Activated T-cell treated with anti-CD3 and anti-CD28 coated beads, Interleukin-2, amount 50 U/mL, for 24 hours (primary cell): ENCODE measurements at regions not wholly inside any gene's neighbourhood (a gene's known extent, or its start where the extent isn't known, plus 50 kb on each side); places are given as distances from the start of the nearest gene placed in this dataset.
"Not testable (repeated sequence)": the region's sequence is repeated elsewhere in the genome, so short reads cannot be mapped to it uniquely, and the experiment has no call there.

ENCODE experiments used
- DNase-seq: peaks from one replicate; pipeline ENCODE4 v3.0.0-alpha.2; 2020
- H3K27ac Mint-ChIP-seq: 2 replicates; pipeline ENCODE4 v1.8.0; 2020; ENCODE audit warnings: mild to moderate bottlenecking, mixed read lengths
- H3K27me3 Mint-ChIP-seq: 2 replicates; pipeline ENCODE4 v1.8.0; 2020; ENCODE audit warnings: mixed read lengths
- H3K36me3 Mint-ChIP-seq: 2 replicates; pipeline ENCODE4 v1.8.0; 2020; ENCODE audit warnings: low read depth, mixed read lengths
- H3K4me1 Mint-ChIP-seq: 2 replicates; pipeline ENCODE4 v1.8.0; 2020; ENCODE audit warnings: low read depth, mixed read lengths
- H3K4me3 Mint-ChIP-seq: 2 replicates; pipeline ENCODE4 v1.8.0; 2020; ENCODE audit warnings: mild to moderate bottlenecking, moderate library complexity, mixed read lengths
- H3K9me3 Mint-ChIP-seq: 2 replicates; pipeline ENCODE4 v1.8.0; 2020; ENCODE audit warnings: mixed read lengths

DNA sequence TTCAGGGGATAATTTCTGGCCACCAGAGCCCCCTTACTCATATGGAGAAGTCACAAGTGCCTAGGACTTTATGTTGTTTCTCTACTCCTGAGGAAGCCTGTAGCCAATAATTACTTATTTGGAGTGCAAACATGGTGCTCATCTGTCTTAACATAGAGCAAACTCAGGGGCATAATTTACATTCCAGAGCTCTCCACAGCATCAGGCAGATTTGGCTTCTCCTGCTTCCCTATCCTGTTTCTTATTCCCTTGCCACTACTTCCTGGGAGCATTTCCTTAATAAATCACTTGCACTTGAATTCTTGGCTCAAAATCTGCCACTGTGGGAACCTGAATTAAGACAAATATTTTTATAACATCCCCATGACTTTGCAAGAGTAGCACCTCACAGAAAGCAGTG is 960.9 kb downstream of the SOCS6 start:
- no peak overlapping the region for H3K4me3 Mint-ChIP-seq
- no peaks in the 10 kb centered on the region for H3K9me3 Mint-ChIP-seq
- no peak overlapping the region for H3K27ac Mint-ChIP-seq
- no peak for DNase-seq
- H3K4me1 Mint-ChIP-seq: no peaks in the 10 kb centered on the region
- no peaks in the 10 kb centered on the region for H3K27me3 Mint-ChIP-seq
- H3K36me3 Mint-ChIP-seq: no peaks in the 10 kb centered on the region

DNA sequence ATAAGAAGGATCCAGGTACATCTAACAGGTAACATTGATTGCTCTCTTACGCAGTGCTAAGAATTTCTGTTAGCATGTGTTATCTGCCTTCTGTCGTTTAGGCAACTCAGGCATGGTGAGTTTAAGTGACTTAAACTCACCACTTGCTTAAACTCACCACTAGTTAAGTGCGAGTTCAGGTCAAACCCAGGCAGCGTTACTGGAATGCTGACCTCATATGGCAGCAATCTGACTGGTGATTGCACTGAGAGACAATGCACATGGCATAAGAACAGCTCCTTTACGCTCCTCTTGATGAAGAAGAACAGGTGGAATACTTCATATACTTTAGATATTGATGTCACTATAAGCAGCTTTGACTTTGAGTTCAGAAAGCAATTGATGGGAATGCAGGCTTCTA is 954.1 kb downstream of the SOCS6 start:
- no peaks in the 10 kb centered on the region for H3K36me3 Mint-ChIP-seq
- no peaks in the 10 kb centered on the region for H3K4me1 Mint-ChIP-seq
- H3K4me3 Mint-ChIP-seq: no peak overlapping the region
- DNase-seq: no peak
- no peaks in the 10 kb centered on the region for H3K9me3 Mint-ChIP-seq
- H3K27me3 Mint-ChIP-seq: no peaks in the 10 kb centered on the region
- no peak overlapping the region for H3K27ac Mint-ChIP-seq

DNA sequence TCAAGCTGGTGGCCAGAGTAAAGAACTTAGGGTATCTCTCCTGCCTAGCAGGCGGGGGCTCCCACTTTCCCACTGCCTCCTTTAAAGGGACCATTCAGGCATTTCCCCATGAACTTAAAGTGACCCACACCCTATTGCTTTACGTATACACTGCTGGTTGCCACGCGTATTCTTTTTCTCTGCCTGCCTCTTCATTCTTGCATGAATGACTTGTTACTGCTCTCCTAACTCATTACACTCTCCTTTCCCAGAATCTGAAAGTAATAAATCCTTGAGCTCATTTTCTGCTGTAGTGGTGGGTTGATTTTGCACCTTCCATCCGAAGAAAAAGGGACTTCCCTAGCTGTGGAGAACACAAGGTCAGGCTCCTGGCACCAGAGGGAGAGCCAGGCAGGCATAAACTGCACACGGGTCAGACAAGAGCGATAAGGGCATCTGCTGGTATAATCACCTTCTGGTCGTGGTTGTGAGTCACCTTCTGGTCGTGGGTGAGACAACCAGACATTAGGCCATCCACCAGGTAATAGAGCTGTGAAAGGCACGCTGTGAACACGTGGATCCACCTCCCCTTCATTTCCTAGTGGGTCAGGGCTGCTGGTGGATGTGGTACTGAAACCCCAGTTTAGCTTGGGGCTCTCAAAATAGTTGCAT is 950.3 kb downstream of the SOCS6 start:
- DNase-seq: no peak
- Mint-ChIP-seq H3K36me3 (no peaks in the 10 kb centered on the region), H3K4me3 (no peak overlapping the region), H3K9me3 (no peaks in the 10 kb centered on the region), H3K4me1 (no peaks in the 10 kb centered on the region), H3K27ac (no peak overlapping the region), H3K27me3 (no peaks in the 10 kb centered on the region)

DNA sequence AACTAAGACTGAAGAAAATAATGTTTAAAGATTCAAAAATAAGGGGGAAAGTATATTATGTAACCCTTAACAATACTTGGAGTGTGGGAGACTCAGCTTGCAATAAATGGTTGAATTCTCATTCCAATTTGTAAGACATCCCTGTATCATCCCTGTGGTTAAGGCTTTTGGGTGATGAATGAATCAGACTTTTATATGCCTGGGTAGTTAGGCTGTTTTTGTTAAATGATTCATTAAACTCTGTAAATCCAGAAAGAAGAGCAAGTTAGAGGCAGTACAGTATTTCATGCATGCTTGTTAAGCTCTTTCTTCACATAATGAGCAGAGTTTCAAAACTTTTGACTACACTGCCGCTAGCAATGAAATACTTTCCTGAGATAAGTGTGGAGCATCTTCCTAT is 948.8 kb downstream of the SOCS6 start:
- no peaks in the 10 kb centered on the region for H3K9me3 Mint-ChIP-seq
- DNase-seq: no peak
- no peaks in the 10 kb centered on the region for H3K27me3 Mint-ChIP-seq
- no peak overlapping the region for H3K4me3 Mint-ChIP-seq
- H3K27ac Mint-ChIP-seq: no peak overlapping the region
- H3K4me1 Mint-ChIP-seq: no peaks in the 10 kb centered on the region
- no peaks in the 10 kb centered on the region for H3K36me3 Mint-ChIP-seq

DNA sequence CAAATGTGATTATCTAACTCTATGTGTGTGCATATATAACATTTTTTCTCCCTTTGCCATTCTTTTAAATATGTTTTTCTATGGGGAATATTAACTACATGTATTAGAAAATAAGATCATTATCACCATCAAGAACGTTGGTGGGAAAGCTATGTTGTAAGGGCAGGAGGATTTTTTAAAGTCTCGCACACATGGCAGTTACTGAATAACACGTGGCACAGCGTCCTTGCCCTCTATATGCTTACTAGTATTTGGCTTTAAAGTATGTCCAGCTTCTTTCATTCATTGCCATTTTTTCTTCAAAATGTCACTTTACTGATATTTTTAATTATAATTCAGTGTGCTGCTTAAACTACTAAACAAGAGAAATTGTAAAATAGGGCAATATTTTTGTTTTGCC is 944.3 kb downstream of the SOCS6 start:
- H3K27ac Mint-ChIP-seq: no peak overlapping the region
- no peaks in the 10 kb centered on the region for H3K36me3 Mint-ChIP-seq
- no peaks in the 10 kb centered on the region for H3K9me3 Mint-ChIP-seq
- no peaks in the 10 kb centered on the region for H3K4me1 Mint-ChIP-seq
- no peak for DNase-seq
- no peaks in the 10 kb centered on the region for H3K27me3 Mint-ChIP-seq
- no peak overlapping the region for H3K4me3 Mint-ChIP-seq

DNA sequence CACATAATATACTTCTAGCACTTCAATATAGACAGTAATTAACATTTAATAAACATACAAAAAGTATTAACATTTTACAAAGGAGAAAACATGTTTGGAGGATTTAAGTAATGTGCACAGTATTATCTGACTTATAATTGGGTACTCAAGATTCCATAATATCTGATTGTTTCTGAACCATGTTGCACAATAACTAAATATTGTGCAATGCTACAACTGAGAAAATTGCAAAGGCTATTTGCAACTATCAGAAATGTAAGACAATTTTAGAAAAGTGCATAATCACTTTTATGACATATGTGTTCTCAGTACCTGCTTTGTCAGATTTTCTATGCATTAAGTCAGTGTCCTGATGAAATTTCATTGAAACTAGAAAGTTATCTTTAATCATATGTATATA is 934.6 kb downstream of the SOCS6 start:
- Mint-ChIP-seq H3K9me3 (no peaks in the 10 kb centered on the region), H3K36me3 (no peaks in the 10 kb centered on the region), H3K27me3 (no peaks in the 10 kb centered on the region), H3K4me3 (no peak overlapping the region), H3K4me1 (no peaks in the 10 kb centered on the region), H3K27ac (no peak overlapping the region)
- DNase-seq: no peak

DNA sequence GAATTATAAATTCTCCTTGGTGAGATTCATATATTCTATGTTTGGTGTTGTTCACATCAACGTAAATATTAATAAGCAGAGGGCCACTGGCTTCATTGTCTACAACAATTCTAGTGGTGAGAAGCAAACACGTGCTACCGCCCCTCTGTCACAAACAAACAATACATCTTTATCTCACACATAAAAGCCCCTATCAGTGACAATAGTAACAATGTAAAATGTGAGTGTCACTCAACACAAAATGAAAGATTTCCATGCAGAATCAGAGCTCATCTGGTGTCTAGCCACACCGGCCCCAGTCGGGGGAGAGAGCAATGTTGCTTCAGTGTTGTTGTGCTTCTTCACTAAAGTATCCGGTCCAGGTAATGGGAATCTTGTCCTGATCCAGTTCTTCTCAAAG is 932.6 kb downstream of the SOCS6 start:
- Mint-ChIP-seq H3K4me1 (no peaks in the 10 kb centered on the region), H3K9me3 (no peaks in the 10 kb centered on the region), H3K27me3 (no peaks in the 10 kb centered on the region), H3K36me3 (no peaks in the 10 kb centered on the region), H3K27ac (no peak overlapping the region), H3K4me3 (no peak overlapping the region)
- DNase-seq: no peak

DNA sequence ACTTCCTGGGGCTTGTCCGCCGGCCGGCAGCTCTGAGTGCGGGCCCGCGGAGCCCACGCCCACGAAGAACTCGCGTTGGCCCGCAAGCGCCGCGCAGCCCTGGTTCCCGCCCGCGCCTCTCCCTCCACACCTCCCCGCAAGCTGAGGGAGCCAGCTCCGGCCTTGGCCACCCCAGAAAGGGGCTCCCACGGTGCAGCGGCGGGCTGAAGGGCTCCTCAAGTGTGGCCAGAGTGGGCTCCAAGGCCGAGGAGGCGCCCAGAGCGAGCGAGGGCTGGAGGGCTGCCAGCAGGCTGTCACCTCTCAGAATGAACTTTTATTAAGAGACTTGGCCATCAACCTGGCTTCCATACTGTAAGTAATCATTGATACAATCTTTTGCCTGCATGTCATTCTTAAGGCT is 923.9 kb downstream of the SOCS6 start:
- not testable (repeated sequence) for H3K27me3 Mint-ChIP-seq, H3K4me1 Mint-ChIP-seq, H3K9me3 Mint-ChIP-seq, DNase-seq, H3K4me3 Mint-ChIP-seq, H3K36me3 Mint-ChIP-seq, H3K27ac Mint-ChIP-seq

DNA sequence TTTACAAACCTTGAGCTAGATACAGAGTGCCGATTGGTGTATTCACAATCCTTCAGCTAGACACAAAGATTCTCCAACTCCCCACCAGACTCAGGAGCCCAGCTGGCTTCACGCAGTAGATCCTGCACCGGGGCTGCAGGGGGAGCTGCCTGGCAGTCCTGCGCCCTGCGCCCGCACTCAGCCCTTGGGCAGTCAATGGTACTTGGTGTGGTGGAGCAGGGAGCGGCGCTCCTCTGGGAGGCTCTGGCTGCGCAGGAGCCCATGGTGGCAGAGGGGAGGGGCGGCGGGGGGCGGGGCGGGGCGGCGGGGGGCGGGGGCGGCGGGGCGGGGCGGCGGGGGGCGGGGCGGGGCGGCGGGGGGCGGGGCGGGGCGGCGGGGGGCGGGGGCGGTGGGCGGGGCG is 923.4 kb downstream of the SOCS6 start:
- no peak for DNase-seq
- Mint-ChIP-seq H3K36me3 (no peaks in the 10 kb centered on the region), H3K27me3 (no peaks in the 10 kb centered on the region), H3K9me3 (no peaks in the 10 kb centered on the region), H3K4me1 (no peaks in the 10 kb centered on the region), H3K27ac (no peak overlapping the region), H3K4me3 (no peak overlapping the region)

DNA sequence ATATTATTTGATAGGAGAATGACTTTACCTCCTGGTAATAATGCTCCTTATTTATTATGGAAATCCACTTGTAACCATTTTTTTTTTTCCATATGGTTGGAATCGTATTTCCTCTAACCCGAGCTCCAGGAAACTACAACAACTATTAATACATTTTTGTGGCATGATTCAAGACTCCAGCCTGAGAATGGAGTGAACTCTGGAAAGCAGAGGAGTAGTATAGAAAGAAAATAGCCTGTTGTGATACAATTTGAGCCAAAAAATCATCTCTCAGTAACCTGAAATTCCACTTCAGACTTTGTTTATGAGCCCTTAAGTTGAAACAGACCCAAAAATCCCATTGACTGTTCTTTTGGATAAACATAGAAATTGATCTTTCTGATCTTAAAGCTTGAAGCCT is 921.1 kb downstream of the SOCS6 start:
- Mint-ChIP-seq H3K4me3 (no peak overlapping the region), H3K36me3 (no peaks in the 10 kb centered on the region), H3K9me3 (no peaks in the 10 kb centered on the region), H3K27ac (no peak overlapping the region), H3K27me3 (no peaks in the 10 kb centered on the region), H3K4me1 (no peaks in the 10 kb centered on the region)
- DNase-seq: no peak

DNA sequence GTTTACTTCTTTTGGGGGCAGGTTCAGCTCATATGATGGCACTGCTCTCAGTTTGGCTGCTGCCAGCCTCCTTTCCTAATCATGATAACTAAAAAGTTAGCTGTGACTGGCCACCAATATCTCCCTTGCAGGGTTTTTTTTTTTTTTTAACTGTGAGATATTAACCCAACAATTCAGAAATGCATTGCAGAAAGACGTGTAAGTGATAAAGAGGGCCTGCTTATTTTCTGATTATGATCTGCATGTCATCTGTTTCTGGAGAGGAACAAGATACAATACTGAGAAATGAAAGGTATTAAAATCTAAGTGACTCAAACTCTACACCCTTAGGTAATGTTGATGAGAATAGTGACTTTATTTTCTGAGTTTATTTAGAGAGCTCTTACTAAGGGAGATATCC is 905.6 kb downstream of the SOCS6 start:
- Mint-ChIP-seq H3K4me1 (no peaks in the 10 kb centered on the region), H3K27ac (no peak overlapping the region), H3K9me3 (no peaks in the 10 kb centered on the region), H3K27me3 (no peaks in the 10 kb centered on the region), H3K4me3 (no peak overlapping the region), H3K36me3 (no peaks in the 10 kb centered on the region)
- DNase-seq: no peak

DNA sequence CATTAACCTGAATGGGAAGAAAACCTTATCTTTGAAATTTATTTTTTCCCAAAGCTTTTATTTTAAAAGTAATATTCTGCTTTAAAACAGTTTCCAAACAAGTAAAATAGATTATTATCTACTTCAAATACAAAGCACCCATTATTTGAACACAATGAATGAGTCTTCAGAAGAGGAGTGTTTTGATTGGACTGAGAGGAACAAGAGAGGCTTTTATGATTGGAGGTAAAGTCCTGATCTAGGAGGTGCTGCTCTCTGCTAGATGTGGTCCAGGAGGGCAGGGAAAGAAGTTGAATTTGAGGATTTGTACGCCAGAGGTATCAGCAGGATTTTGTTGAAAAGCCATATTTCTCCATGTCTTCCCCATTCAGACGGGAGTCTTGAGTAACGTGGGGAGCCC is 900.7 kb downstream of the SOCS6 start:
- Mint-ChIP-seq H3K9me3 (no peaks in the 10 kb centered on the region), H3K4me1 (no peaks in the 10 kb centered on the region), H3K27ac (no peak overlapping the region), H3K4me3 (no peak overlapping the region), H3K27me3 (no peaks in the 10 kb centered on the region), H3K36me3 (no peaks in the 10 kb centered on the region)
- no peak for DNase-seq

DNA sequence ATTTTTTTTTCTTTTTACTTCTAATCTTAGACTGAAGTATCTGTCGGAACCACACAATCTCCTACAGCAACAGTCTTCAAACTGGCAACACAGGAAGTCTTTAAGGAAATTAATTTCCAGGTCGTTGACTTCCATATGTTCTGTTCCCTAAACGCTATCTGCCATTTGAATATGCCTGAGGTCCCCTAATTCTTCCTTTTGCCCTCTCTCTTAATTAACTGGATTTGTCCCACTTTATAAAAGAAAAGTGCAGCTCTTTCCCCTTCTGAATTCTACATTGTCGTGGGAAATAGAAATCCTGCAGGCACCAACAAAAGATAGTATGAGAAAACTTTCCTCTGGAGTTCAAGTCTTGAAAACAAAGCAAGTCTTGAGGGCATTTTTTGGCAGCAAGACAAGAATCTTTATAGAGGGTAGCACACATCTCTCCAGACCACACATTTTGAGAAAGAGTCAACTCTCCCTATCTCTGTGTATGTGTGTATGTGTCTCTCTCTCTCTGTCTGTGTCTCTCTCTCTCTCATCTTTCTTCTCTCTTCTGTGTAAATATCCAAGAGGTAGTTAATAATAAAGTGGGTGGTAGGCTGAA is 879.8 kb downstream of the SOCS6 start:
- Mint-ChIP-seq H3K4me1 (no peaks in the 10 kb centered on the region), H3K4me3 (no peak overlapping the region), H3K27me3 (no peaks in the 10 kb centered on the region), H3K36me3 (no peaks in the 10 kb centered on the region), H3K27ac (no peak overlapping the region), H3K9me3 (no peaks in the 10 kb centered on the region)
- DNase-seq: no peak

DNA sequence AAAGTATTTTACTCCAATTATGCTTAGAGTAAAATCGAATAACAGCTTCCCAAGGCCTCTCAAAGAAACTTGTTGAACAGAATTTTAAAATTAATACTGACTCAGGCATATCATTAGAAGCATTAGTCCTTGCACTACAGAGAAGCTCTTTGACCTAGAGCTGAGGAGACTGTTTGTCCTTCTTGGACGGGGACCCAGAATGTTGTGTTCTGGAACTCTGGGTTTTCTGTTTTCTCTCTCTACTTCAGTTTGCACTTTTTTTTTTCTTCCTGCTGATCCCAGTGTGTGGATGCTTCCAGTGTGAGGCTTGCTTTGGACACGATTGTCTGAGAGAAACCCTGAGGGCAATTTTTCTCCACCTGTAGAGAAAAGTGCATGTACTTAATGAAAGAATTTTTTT is 847.6 kb downstream of the SOCS6 start:
- H3K4me3 Mint-ChIP-seq: no peak overlapping the region
- DNase-seq: no peak
- no peak overlapping the region for H3K27ac Mint-ChIP-seq
- H3K4me1 Mint-ChIP-seq: no peaks in the 10 kb centered on the region
- H3K36me3 Mint-ChIP-seq: no peaks in the 10 kb centered on the region
- H3K9me3 Mint-ChIP-seq: no peaks in the 10 kb centered on the region
- no peaks in the 10 kb centered on the region for H3K27me3 Mint-ChIP-seq

DNA sequence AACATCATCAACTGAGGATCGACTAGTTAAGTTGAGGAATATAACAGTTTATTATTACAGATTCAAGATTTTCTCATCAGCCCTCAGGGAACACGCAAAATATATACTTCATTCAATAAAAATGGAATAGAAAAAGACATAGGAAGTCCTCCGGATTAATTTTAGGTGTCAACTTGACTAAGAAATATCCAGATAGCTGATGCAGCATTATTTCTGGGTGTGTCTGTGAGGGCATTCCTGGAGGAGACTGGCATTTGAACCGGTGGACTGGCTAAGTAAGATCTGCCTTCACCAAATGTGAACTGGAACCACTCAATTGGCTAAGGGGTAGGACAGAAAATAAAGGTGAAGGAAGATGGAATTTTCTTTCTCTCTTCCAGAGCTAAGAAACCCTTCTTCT is 845.3 kb downstream of the SOCS6 start:
- Mint-ChIP-seq H3K9me3 (peaks cover 3% of the 10 kb centered on the region), H3K27me3 (no peaks in the 10 kb centered on the region), H3K36me3 (no peaks in the 10 kb centered on the region), H3K4me1 (no peaks in the 10 kb centered on the region), H3K4me3 (no peak overlapping the region), H3K27ac (no peak overlapping the region)
- no peak for DNase-seq

DNA sequence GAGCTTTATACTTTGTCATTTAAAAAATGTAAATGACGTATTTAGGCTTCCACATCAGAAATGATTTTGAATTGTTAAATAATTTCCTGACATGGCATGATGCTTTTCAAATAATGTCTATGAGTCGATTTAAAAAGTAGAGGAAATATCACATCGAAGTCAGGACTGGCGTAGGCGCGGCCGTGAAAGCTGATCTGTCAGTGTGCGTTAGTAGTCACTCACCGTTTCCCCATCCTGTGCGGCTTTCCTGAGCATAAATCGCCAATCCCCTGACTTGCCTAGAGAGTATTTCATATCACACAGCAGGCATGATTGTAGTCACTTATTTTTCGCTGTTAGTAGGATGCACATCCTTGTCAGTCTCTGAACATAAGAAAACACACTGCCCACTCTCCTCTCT is 843.1 kb downstream of the SOCS6 start:
- no peaks in the 10 kb centered on the region for H3K27me3 Mint-ChIP-seq
- H3K4me3 Mint-ChIP-seq: no peak overlapping the region
- H3K36me3 Mint-ChIP-seq: no peaks in the 10 kb centered on the region

More for the DNA sequence above, 843.1 kb downstream of the SOCS6 start:
- H3K27ac Mint-ChIP-seq: no peak overlapping the region
- H3K9me3 Mint-ChIP-seq: peaks cover 5% of the 10 kb centered on the region
- DNase-seq: no peak
- H3K4me1 Mint-ChIP-seq: no peaks in the 10 kb centered on the region
